Mesodermal cell (in vitro differentiated cells): ENCODE measurements at regions not wholly inside any gene's neighbourhood (a gene's known extent, or its start where the extent isn't known, plus 50 kb on each side); places are given as distances from the start of the nearest gene placed in this dataset.

Experiments used
- H3K27ac ChIP-seq: 2 replicates; pipeline ENCODE4 v1.7.0; 2013; ENCODE audit warnings: mild to moderate bottlenecking, low read depth, low read length, moderate library complexity; ENCODE audit not compliant: severe bottlenecking
- H3K36me3 ChIP-seq: 2 replicates; pipeline ENCODE4 v1.7.1; 2013; ENCODE audit warnings: mild to moderate bottlenecking, low read length, moderate library complexity; ENCODE audit not compliant: control insufficient read depth, insufficient read depth
- H3K4me1 ChIP-seq: one replicate; pipeline ENCODE4 v1.7.1; 2013; ENCODE audit warnings: mild to moderate bottlenecking, low read length; ENCODE audit not compliant: insufficient read depth, control insufficient read depth, poor library complexity, severe bottlenecking
- H3K4me3 ChIP-seq: 2 replicates; pipeline ENCODE4 v1.7.0; 2013; ENCODE audit warnings: low read length, control low read depth, mild to moderate bottlenecking; ENCODE audit not compliant: insufficient read depth, poor library complexity, severe bottlenecking; ENCODE audit errors: extremely low read depth
- H3K9me3 ChIP-seq: 2 replicates; pipeline ENCODE4 v1.7.1; 2013; ENCODE audit warnings: mild to moderate bottlenecking, low read length, moderate library complexity; ENCODE audit not compliant: control insufficient read depth
- WGBS, 2 experiments: methylation state at CpG; one replicate each; pipeline ENCODE4 v1.1.5; 2013; ENCODE audit warnings: missing lambda C conversion rate in 2 of 2; ENCODE audit not compliant: insufficient coverage in 2 of 2; 5-methylcytosine and 5-hydroxymethylcytosine counted together

- Histone ChIP-seq H3K36me3 (no peaks in the 10 kb centered on the region), H3K4me3 (no peak overlapping the region), H3K4me1 (peaks cover 6% of the 10 kb centered on the region), H3K27ac (no peak overlapping the region), H3K9me3 (no peaks in the 10 kb centered on the region)
- WGBS, 2 experiments: 83 to 100% methylated on average over 1 to 3 of the region's 3 CpGs
Measured at GRCh38 chr11:128365044-128365443, 222.3 kb downstream of the ETS1 start.

DNA sequence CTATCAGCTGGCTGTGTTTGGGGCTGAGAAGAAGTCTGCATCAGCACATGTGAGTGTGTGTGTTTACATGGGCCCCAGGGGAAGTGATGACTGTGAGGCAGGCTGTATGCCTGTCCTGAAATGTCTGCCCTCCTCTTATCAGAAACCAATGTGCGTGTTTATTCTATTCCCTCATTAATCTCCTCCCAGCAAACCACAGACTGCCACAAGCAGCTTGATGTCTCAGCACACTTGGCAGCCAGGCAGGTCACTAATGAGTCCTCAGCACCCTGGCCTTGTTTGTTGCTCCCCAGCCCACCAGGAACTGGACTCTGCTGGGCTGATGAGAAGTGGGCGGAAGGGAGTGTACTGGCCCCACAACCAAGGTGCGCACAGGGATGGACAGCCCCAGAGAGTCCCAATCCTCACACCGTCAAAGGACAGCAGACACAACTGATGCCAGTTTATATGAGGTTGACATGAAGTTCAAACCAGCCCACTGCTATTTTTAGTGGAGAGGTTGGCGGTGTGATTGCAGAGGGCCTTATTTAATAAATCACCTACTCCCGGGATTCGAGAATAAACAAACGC is 225.8 kb downstream of the ETS1 start:
- Histone ChIP-seq H3K27ac (no peak overlapping the region), H3K36me3 (no peaks in the 10 kb centered on the region), H3K4me3 (no peak overlapping the region), H3K9me3 (no peaks in the 10 kb centered on the region), H3K4me1 (peaks cover 6% of the 10 kb centered on the region)
- 94 to 95% methylated on average over 4 to 5 of the region's 8 CpGs for WGBS, 2 experiments

GRCh38 chr11:128359515-128359914 is 227.8 kb downstream of the ETS1 start:
- WGBS, 2 experiments: 89 to 100% methylated on average over 2 of the region's 3 CpGs
- no peak overlapping the region for H3K4me3 ChIP-seq
- H3K27ac ChIP-seq: no peak overlapping the region

DNA sequence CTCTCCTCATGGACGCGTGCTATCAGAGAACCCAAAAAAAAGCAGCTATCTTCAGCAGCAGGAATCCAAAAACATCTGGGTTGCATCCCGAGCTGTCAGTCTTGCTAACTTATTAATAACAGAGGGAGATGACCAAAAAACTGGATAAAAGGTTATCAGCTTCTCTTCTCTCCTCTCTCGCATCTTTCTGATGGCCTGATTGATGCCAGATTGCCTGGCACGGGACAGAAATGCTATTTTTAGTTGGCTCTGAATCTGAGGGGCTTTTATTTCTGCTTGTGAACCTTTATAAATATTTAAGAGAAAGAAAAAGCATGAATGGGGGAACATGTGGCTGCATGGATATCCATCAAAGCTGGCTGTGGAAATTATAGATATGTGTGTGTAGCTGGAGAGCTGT is 230.3 kb downstream of the ETS1 start:
- 93 to 95% methylated on average over 3 of the region's 5 CpGs for WGBS, 2 experiments
- H3K4me3 ChIP-seq: no peak overlapping the region

More at GRCh38 chr11:128359515-128359914, 227.8 kb downstream of the ETS1 start:
- H3K36me3 ChIP-seq: no peaks in the 10 kb centered on the region
- peaks cover 6% of the 10 kb centered on the region for H3K4me1 ChIP-seq
- no peaks in the 10 kb centered on the region for H3K9me3 ChIP-seq

DNA sequence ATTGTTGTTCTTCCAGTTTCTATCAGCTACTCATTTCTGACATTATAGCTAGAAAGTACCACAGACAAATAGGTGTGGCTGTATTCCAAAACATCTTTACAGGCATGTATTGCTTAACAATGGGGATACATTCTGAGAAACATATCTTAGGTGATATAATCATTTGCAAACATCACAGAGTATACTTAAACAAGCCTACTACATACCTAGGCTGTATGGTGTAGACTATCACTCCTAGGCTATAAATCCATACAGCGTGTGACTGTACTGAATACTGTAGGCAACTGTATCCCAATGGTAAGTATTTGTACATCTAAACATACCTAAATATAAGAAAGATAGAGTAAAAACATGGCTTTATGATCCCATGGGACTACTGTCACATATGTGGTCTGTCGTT is 231.8 kb downstream of the ETS1 start:
- Histone ChIP-seq H3K27ac (no peak overlapping the region), H3K9me3 (no peaks in the 10 kb centered on the region), H3K36me3 (no peaks in the 10 kb centered on the region), H3K4me1 (no peaks in the 10 kb centered on the region), H3K4me3 (no peak overlapping the region)
- WGBS, 2 experiments: 75 to 100% methylated on average over 1 of the region's 2 CpGs

More for the DNA sequence above, 230.3 kb downstream of the ETS1 start:
- H3K4me1 ChIP-seq: peaks cover 6% of the 10 kb centered on the region
- H3K36me3 ChIP-seq: no peaks in the 10 kb centered on the region
- no peaks in the 10 kb centered on the region for H3K9me3 ChIP-seq
- H3K27ac ChIP-seq: no peak overlapping the region

DNA sequence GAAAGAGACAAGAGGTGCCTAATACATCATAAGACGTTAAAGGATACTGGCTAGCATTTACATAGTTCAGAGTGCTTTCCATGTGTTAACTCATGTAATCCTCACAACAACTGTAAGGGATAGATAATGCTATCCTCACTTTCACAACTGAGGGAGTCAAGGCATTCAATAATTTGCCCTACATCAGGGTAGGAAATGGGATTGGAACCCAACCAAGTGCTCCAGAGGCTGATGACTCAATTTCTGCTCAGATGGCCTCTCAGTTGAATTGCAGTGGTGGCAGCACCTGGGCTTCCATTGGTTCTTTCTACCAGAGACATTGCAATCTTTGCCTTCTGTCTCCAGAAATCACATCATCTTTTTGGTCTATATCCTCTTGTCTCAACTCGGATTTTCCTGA is 232.9 kb downstream of the ETS1 start:
- Histone ChIP-seq H3K27ac (no peak overlapping the region), H3K36me3 (no peaks in the 10 kb centered on the region), H3K4me1 (no peaks in the 10 kb centered on the region), H3K4me3 (no peak overlapping the region), H3K9me3 (no peaks in the 10 kb centered on the region)
- 71 to 91% methylated on average over 1 of the region's 2 CpGs for WGBS, 2 experiments

- H3K27ac ChIP-seq: no peak overlapping the region
- WGBS, 2 experiments: 78 to 93% methylated on average over 3 to 5 of the region's 6 CpGs
- no peaks in the 10 kb centered on the region for H3K4me1 ChIP-seq
- no peak overlapping the region for H3K4me3 ChIP-seq
- no peaks in the 10 kb centered on the region for H3K36me3 ChIP-seq
- no peaks in the 10 kb centered on the region for H3K9me3 ChIP-seq
Measured at GRCh38 chr11:128351168-128351567, 236.2 kb downstream of the ETS1 start.

GRCh38 chr11:128349650-128350299 is 237.6 kb downstream of the ETS1 start:
- Histone ChIP-seq H3K4me3 (no peak overlapping the region), H3K27ac (no peak overlapping the region), H3K36me3 (no peaks in the 10 kb centered on the region), H3K4me1 (no peaks in the 10 kb centered on the region), H3K9me3 (no peaks in the 10 kb centered on the region)
- 83 to 100% methylated on average over 1 of the region's 6 CpGs for WGBS, 2 experiments

DNA sequence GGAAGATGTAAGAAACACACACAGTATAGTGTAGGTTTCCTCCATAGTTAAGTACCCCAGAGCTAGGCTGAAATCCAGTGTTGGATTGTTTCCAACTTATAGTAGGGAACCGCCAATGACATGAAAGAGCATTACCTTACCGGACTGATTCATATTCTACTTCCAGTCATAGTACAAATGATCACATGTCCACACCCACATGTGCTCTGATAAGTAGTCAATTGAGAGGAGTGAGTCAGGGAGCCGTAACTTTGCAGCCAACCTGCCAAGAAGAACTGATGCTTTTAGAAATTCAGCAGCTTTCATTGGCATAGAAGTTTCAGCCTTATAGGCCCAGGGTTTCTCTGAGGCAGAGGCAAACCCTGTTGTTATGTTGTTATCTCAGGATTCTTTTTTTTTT is 240.6 kb downstream of the ETS1 start:
- peaks cover 10% of the 10 kb centered on the region for H3K4me1 ChIP-seq
- WGBS, 2 experiments: 50 to 100% methylated on average over 1 to 2 of the region's 3 CpGs
- no peaks in the 10 kb centered on the region for H3K9me3 ChIP-seq
- no peak overlapping the region for H3K27ac ChIP-seq
- no peak overlapping the region for H3K4me3 ChIP-seq
- no peaks in the 10 kb centered on the region for H3K36me3 ChIP-seq

GRCh38 chr11:128345316-128345715 is 242.0 kb downstream of the ETS1 start:
- no peak overlapping the region for H3K4me3 ChIP-seq
- H3K36me3 ChIP-seq: no peaks in the 10 kb centered on the region
- no peak overlapping the region for H3K27ac ChIP-seq
- WGBS, 2 experiments: 95% methylated on average over 3 of the region's 3 CpGs; no CpG with 5 or more reads in 1 of the 2 experiments
- H3K9me3 ChIP-seq: no peaks in the 10 kb centered on the region
- H3K4me1 ChIP-seq: peaks cover 17% of the 10 kb centered on the region

DNA sequence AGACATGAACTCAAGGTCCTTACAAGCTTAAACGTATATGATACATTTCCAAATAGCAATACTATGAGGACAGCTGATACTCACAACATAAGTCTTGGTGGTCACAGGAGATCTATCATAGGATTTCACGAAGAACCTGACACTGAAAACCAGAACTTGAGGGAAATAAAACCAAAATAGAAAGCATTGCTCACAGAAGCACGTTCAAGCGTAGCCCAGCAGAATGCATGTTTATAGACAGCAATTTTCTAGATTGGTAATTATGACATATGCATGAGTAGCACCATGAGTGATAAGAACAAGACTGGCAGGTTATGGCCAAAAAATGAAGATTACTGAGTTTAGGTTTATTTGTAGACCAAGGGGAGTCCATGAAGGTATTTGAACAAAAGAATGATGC is 243.5 kb downstream of the ETS1 start:
- WGBS, 2 experiments: 90 to 100% methylated on average over 4 of the region's 4 CpGs
- Histone ChIP-seq H3K27ac (no peak overlapping the region), H3K4me1 (peaks cover 17% of the 10 kb centered on the region), H3K4me3 (no peak overlapping the region), H3K9me3 (no peaks in the 10 kb centered on the region), H3K36me3 (no peaks in the 10 kb centered on the region)
